Endothelial cell of umbilical vein (primary cell): ENCODE measurements at regions not wholly inside any gene's neighbourhood (a gene's known extent, or its start where the extent isn't known, plus 50 kb on each side); places are given as distances from the start of the nearest gene placed in this dataset.

Experiments
- BruUV-seq: library from RNA; stranded (reverse); fragments of 400-500 nt; replicated peaks from 2 replicates; lab custom pipeline; 2021; lab: Mats Ljungman, UMichigan
- CTCF ChIA-PET: fragments of 300-600, 350-600 bp; sonication (Branson Sonifier 250); formaldehyde crosslinking; loops from one replicate; lab custom pipeline; 2021; ENCODE audit warnings: antibody characterized with exemption, inconsistent platforms; lab: Charles Lee
- POLR2A ChIA-PET: fragments of 300-600, 350-600 bp; sonication (Branson Sonifier 250); formaldehyde crosslinking; loops from one replicate; lab custom pipeline; 2021; ENCODE audit warnings: antibody characterized with exemption, inconsistent platforms; lab: Charles Lee
- DNase-seq: peaks from one replicate; pipeline ENCODE4 v3.0.0-alpha.2; 2011; ENCODE audit warnings: low read depth, low spot score
- FAIRE-seq: peaks from 2 replicates; lab custom pipeline; 2011; peaks lifted over from hg19 to GRCh38; lab: Jason Lieb, UNC
- H2AFZ ChIP-seq: 2 replicates; pipeline ENCODE4 v1.6.0; 2012; ENCODE audit warnings: low read depth, low read length, control low read depth, inconsistent platforms
- H3K27ac ChIP-seq: 2 replicates; pipeline ENCODE4 v1.5.1; 2011; ENCODE audit warnings: low read depth, mild to moderate bottlenecking, control low read depth, low read length, moderate library complexity; ENCODE audit not compliant: insufficient read depth
- H3K27me3 ChIP-seq, 2 experiments: 2 replicates each; pipeline versions ENCODE4 v1.6.0 to v1.6.1; 2011; ENCODE audit warnings: low read length in 2 of 2, mixed read lengths in 1 of 2; ENCODE audit not compliant: control insufficient read depth in 2 of 2, insufficient read depth in 2 of 2
- H3K36me3 ChIP-seq, 2 experiments: 2 replicates in 1 of 2; 3 replicates in 1 of 2; pipeline ENCODE4 v1.5.1; 2011; ENCODE audit warnings: low read length in 2 of 2, mild to moderate bottlenecking in 1 of 2, moderate library complexity in 1 of 2; ENCODE audit not compliant: control insufficient read depth in 2 of 2, insufficient read depth in 2 of 2; ENCODE audit errors: extremely low read depth in 1 of 2
- H3K4me1 ChIP-seq: 3 replicates; pipeline ENCODE4 v1.5.1; 2011; ENCODE audit warnings: mild to moderate bottlenecking, low read length; ENCODE audit not compliant: control insufficient read depth, insufficient read depth; ENCODE audit errors: extremely low read depth
- H3K4me2 ChIP-seq: 2 replicates; pipeline ENCODE4 v1.6.1; 2011; ENCODE audit warnings: low read length, control low read depth, mixed read lengths; ENCODE audit not compliant: insufficient read depth
- H3K4me3 ChIP-seq, 3 experiments: fragments of 200-600 bp in 1 of 3; sonication (generic), shearing (Covaris generic) in 1 of 3; replicated peaks in 1 of 3; 2 replicates each; pipeline ENCODE4 v1.5.1; 2011 to 2016; ENCODE audit warnings: control low read depth in 3 of 3, low read length in 3 of 3, mild to moderate bottlenecking in 2 of 3, inconsistent platforms in 1 of 3, low read depth in 1 of 3, moderate library complexity in 1 of 3; ENCODE audit not compliant: insufficient read depth in 1 of 3
- H3K79me2 ChIP-seq: 2 replicates; pipeline ENCODE4 v1.6.0; 2012; ENCODE audit warnings: low read length, inconsistent platforms; ENCODE audit not compliant: control insufficient read depth, insufficient read depth
- H3K9ac ChIP-seq: replicated peaks from 2 replicates; pipeline ENCODE3; 2011; ENCODE audit warnings: low read length, control low read depth; ENCODE audit not compliant: insufficient read depth; ENCODE audit errors: extremely low read depth
- H3K9me1 ChIP-seq: replicated peaks from 3 replicates; pipeline ENCODE4 v1.6.0; 2011; ENCODE audit warnings: mild to moderate bottlenecking, low read length; ENCODE audit not compliant: control insufficient read depth, insufficient read depth; ENCODE audit errors: extremely low read depth
- H3K9me3 ChIP-seq: replicated peaks from 2 replicates; pipeline ENCODE4 v1.5.1; 2012; ENCODE audit warnings: low read length, inconsistent platforms; ENCODE audit not compliant: control insufficient read depth, insufficient read depth
- H4K20me1 ChIP-seq: replicated peaks from 2 replicates; pipeline ENCODE3; 2011; ENCODE audit warnings: mild to moderate bottlenecking, low read length; ENCODE audit not compliant: control insufficient read depth, insufficient read depth; ENCODE audit errors: extremely low read depth
- CTCF ChIP-seq, 2 donors: IDR thresholded peaks; 1 replicate in 1 of 2; 2 replicates in 1 of 2; pipeline ENCODE4 v1.5.1; 2011; ENCODE audit warnings: low read length in 2 of 2, mild to moderate bottlenecking in 2 of 2, moderate library complexity in 2 of 2, control low read depth in 1 of 2, inconsistent platforms in 1 of 2, low read depth in 1 of 2; ENCODE audit not compliant: insufficient read depth in 1 of 2; ENCODE audit errors: extremely low read depth in 1 of 2
- EZH2 ChIP-seq: IDR thresholded peaks from 2 replicates; pipeline ENCODE4 v1.6.1; 2012; ENCODE audit warnings: borderline replicate concordance, low read depth, mild to moderate bottlenecking, moderate library complexity, low read length, inconsistent platforms; ENCODE audit not compliant: severe bottlenecking
- FOS ChIP-seq: IDR thresholded peaks from 2 replicates; pipeline ENCODE4 v1.6.1; 2011; ENCODE audit warnings: mild to moderate bottlenecking, low read length, moderate library complexity, borderline replicate concordance; ENCODE audit not compliant: insufficient read depth
- GATA2 ChIP-seq: IDR thresholded peaks from 2 replicates; pipeline ENCODE4 v1.7.0; 2011; ENCODE audit warnings: low read depth, mild to moderate bottlenecking, moderate library complexity, mixed read lengths, low read length; ENCODE audit not compliant: insufficient read length, insufficient read depth
- JUN ChIP-seq: IDR thresholded peaks from 2 replicates; pipeline ENCODE4 v1.6.1; 2011; ENCODE audit warnings: borderline replicate concordance, low read depth; ENCODE audit not compliant: insufficient read length, insufficient read depth
- MAX ChIP-seq: IDR thresholded peaks from 2 replicates; pipeline ENCODE4 v1.6.1; 2011; ENCODE audit not compliant: insufficient read depth, insufficient read length
- MYC ChIP-seq: IDR thresholded peaks from one replicate; pipeline ENCODE4 v1.6.1; 2011; ENCODE audit warnings: mild to moderate bottlenecking, low read depth, low read length
- POLR2A ChIP-seq: IDR thresholded peaks from 2 replicates; pipeline ENCODE4 v1.6.1; 2012; ENCODE audit warnings: low read depth, mild to moderate bottlenecking, control low read depth, low read length
- POLR2AphosphoS5 ChIP-seq: IDR thresholded peaks from 2 replicates; pipeline ENCODE4 v1.6.1; 2012; ENCODE audit warnings: low read depth, mild to moderate bottlenecking, control low read depth, low read length, moderate library complexity; ENCODE audit not compliant: insufficient read depth
- dilution Hi-C: fragments of 300-500 bp; cut with MboI; formaldehyde crosslinking; loops from one replicate; pipeline ENCODE4 v1.15.0; 2019; ENCODE audit warnings: low sequenced_read_pairs; ENCODE audit not compliant: extremely low pct_ligation_motif_present
- intact Hi-C: fragments of 100-400 bp; cut with micrococcal nuclease; formaldehyde crosslinking; loops from one replicate; pipeline ENCODE4 v1.10.0; 2022

GRCh38 chr11:110795112-110795624, 82.9 kb upstream of the ARHGAP20 start:
- TF ChIP-seq GATA2 (peak; percentile 46), CTCF (IDR thresholded peaks at IDR 0.05; ENCODE audit: extremely low read depth in 1 of 2, insufficient read depth in 1 of 2, low read depth in 1 of 2, low read length in 2 of 2) (no peak), JUN (no peak), EZH2 (no peak), FOS (peak; percentile 40), MAX (no peak), MYC (no peak), POLR2AphosphoS5 (no peak), POLR2A (peak; percentile 29)
- H3K9me1 ChIP-seq = no peaks in the 10 kb centered on the region
- H3K4me1 ChIP-seq = peaks cover 20% of the 10 kb centered on the region
- peak overlapping the region; percentile 77 for H3K4me2 ChIP-seq
- BruUV-seq = no TSS peak
- no peak overlapping the region for H3K4me3 ChIP-seq
- DNase-seq (peak; percentile 85), FAIRE-seq (peak; percentile 94)
- CTCF ChIA-PET = interaction anchor here (0.7 to 2.8 kb wide), 3 partner anchors 11 to 435 kb away, joined by 3 to 11 read pairs (median 10); no protein-coding TSS in a partner anchor
- no peaks in the 10 kb centered on the region for H4K20me1 ChIP-seq
- POLR2A ChIA-PET = no interaction called here
- dilution Hi-C loops (no loop called here), intact Hi-C loops (loop anchor here (1.0 to 2.0 kb wide), 2 partner anchors 18 to 83 kb away; partner anchors contain the start of gene ARHGAP20)
- H3K36me3 ChIP-seq = no peaks in the 10 kb centered on the region
- H3K9me3 ChIP-seq = no peaks in the 10 kb centered on the region
- H3K27me3 ChIP-seq = no peaks in the 10 kb centered on the region
- H3K27ac ChIP-seq = peak overlapping the region; percentile 44
- H3K9ac ChIP-seq = no peak overlapping the region
- no peak overlapping the region for H2AFZ ChIP-seq
- H3K79me2 ChIP-seq = no peaks in the 10 kb centered on the region
